HUES6 (cell line): ENCODE measurements at regions not wholly inside any gene's neighbourhood (a gene's known extent, or its start where the extent isn't known, plus 50 kb on each side); places are given as distances from the start of the nearest gene placed in this dataset.
A peak's percentile ranks its signal among the peaks of the same experiment; 100 is the strongest.

Source experiments
- H3K27ac ChIP-seq: 2 replicates; pipeline ENCODE4 v1.7.0; 2013; ENCODE audit warnings: low read depth, mild to moderate bottlenecking, low read length, inconsistent platforms
- H3K27me3 ChIP-seq: 2 replicates; pipeline ENCODE4 v1.6.1; 2013; ENCODE audit warnings: low read length; ENCODE audit not compliant: control insufficient read depth, insufficient read depth
- H3K36me3 ChIP-seq: 2 replicates; pipeline ENCODE4 v1.6.1; 2013; ENCODE audit warnings: low read length; ENCODE audit not compliant: control insufficient read depth, insufficient read depth
- H3K4me1 ChIP-seq: 2 replicates; pipeline ENCODE4 v1.6.1; 2013; ENCODE audit warnings: low read length; ENCODE audit not compliant: control insufficient read depth, insufficient read depth
- H3K4me3 ChIP-seq: 2 replicates; pipeline ENCODE4 v1.5.1; 2013; ENCODE audit warnings: low read depth, low read length
- H3K9ac ChIP-seq: one replicate; pipeline ENCODE4 v1.6.1; 2013; ENCODE audit warnings: mild to moderate bottlenecking, low read length
- H3K9me3 ChIP-seq: 2 replicates; pipeline ENCODE4 v1.6.1; 2013; ENCODE audit warnings: low read depth, low read length; ENCODE audit not compliant: control insufficient read depth, insufficient read depth

- Histone ChIP-seq H3K4me1 (no peaks in the 10 kb centered on the region), H3K4me3 (no peak overlapping the region), H3K27ac (no peak overlapping the region), H3K36me3 (no peaks in the 10 kb centered on the region), H3K27me3 (no peaks in the 10 kb centered on the region), H3K9ac (no peak overlapping the region), H3K9me3 (no peaks in the 10 kb centered on the region; the same call in 1 of the 2 replicates)
Observed at GRCh38 chr3:11089931-11090330, 64.4 kb upstream of the HRH1 start.

- Histone ChIP-seq H3K4me1 (no peaks in the 10 kb centered on the region), H3K27me3 (no peaks in the 10 kb centered on the region), H3K9ac (no peak overlapping the region), H3K27ac (no peak overlapping the region), H3K4me3 (no peak overlapping the region), H3K36me3 (no peaks in the 10 kb centered on the region), H3K9me3 (no peaks in the 10 kb centered on the region; the same call in 1 of the 2 replicates)
Observed at GRCh38 chr3:11090551-11090950, 63.7 kb upstream of the HRH1 start.

GRCh38 chr3:11091088-11091590 is 63.2 kb upstream of the HRH1 start:
- Histone ChIP-seq H3K9ac (no peak overlapping the region), H3K9me3 (no peaks in the 10 kb centered on the region; the same call in 1 of the 2 replicates), H3K4me3 (no peak overlapping the region), H3K27ac (no peak overlapping the region), H3K36me3 (no peaks in the 10 kb centered on the region), H3K4me1 (peaks cover 1% of the 10 kb centered on the region; the same call in 1 of the 2 replicates), H3K27me3 (peaks cover 2% of the 10 kb centered on the region)

GRCh38 chr3:11091791-11092190 is 62.5 kb upstream of the HRH1 start:
- Histone ChIP-seq H3K27me3 (peaks cover 6% of the 10 kb centered on the region), H3K9me3 (no peaks in the 10 kb centered on the region; the same call in 1 of the 2 replicates), H3K36me3 (no peaks in the 10 kb centered on the region), H3K27ac (no peak overlapping the region), H3K9ac (no peak overlapping the region), H3K4me3 (no peak overlapping the region), H3K4me1 (peaks cover 4% of the 10 kb centered on the region; the same call in 1 of the 2 replicates)

DNA sequence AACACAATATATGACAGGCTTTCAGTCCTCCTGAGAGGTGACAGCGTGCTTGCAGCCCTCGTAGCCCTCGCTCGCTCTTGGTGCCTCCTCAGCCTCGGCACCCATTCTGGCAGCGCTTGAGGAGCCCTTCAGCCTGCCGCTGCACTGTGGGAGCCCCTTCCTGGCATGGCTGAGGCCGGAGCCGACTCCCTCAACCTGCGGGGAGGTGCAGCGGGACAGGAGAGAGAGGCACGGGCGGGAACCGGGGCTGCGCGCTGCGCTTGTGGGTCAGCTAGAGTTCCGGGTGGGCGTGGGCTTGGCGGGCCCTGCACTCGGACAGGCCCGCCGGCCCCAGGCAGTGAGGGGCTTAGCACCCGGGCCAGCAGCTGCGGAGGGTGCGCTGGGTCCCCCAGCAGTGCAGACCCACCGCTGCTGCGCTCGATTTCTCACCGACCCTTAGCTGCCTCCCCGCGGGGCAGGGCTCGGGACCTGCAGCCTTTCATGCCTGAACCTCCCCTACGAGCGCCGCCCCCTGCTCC is 60.4 kb upstream of the HRH1 start:
- H3K4me3 ChIP-seq, result no peak overlapping the region
- H3K4me1 ChIP-seq, result peaks cover 4% of the 10 kb centered on the region; the same call in 1 of the 2 replicates
- no peak overlapping the region for H3K27ac ChIP-seq
- no peak overlapping the region for H3K9ac ChIP-seq
- no peaks in the 10 kb centered on the region; the same call in 1 of the 2 replicates for H3K9me3 ChIP-seq
- H3K27me3 ChIP-seq, result peaks cover 6% of the 10 kb centered on the region
- H3K36me3 ChIP-seq, result no peaks in the 10 kb centered on the region

DNA sequence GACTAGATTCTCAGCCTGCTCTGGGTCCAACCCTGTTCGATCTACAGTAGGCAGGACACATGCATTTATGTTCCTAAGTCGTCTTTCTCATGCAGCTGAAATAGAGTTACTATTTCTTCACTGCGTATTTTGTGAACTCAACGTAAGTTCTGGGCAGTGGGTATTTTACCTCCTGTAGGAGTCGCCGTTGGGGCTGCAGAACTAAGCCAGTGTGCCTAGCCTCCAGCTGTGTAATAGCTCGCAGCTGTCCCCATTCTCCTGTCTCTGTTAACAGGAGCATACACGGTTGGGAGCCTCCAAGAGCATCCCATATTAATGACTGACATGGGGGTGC is 58.4 kb upstream of the HRH1 start:
- H3K9me3 ChIP-seq, result no peaks in the 10 kb centered on the region; the same call in 1 of the 2 replicates
- peak overlapping the region; percentile 54 for H3K4me3 ChIP-seq
- no peak overlapping the region for H3K27ac ChIP-seq
- H3K9ac ChIP-seq, result peak overlapping the region; percentile 39
- H3K4me1 ChIP-seq, result peaks cover 4% of the 10 kb centered on the region; the same call in 1 of the 2 replicates
- peaks cover 6% of the 10 kb centered on the region for H3K27me3 ChIP-seq
- no peaks in the 10 kb centered on the region for H3K36me3 ChIP-seq

DNA sequence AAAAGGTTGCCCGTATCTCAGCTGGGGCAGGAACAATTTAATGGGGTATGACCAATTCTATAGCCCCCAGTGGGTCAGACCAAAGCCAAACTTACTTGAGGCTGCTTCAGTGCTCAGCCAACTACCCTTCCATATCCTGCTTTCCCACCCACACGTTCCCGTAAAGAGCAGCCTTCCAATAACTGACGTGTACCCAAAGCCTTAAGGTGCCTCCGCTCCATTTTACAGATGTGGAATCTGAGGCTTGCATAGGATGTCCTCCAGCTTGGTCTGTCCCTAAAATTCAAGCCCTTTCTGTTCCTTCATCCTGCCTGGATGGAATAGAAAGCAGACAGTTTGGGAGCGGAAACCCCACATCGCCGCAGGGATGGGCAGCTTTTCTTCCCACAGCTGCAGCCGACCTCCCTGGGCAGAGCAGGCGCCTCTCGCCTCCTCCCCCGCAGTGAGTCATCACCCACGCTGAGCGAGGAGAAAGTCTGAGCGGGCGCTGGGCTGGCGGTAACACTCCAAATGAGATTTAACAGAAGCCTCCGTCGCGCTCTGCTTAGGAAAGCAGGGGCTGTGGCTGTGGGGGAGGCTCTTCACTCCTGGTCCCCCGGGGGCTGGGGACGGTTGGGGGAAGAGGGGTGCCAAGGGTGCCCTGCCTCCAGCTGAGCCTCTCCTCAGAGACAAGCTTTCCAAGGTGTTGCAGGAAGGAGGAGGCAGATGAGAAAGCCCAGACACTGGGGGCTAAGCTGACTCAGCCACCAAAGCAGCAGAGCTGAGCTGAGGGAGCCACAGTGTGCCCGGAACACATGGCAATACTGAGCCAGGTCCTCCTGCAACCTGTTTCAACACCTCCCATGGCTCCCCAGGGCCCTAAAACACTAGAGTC is 57.8 kb upstream of the HRH1 start:
- Histone ChIP-seq H3K9ac (peak overlapping the region; percentile 39), H3K9me3 (no peaks in the 10 kb centered on the region; the same call in 1 of the 2 replicates), H3K36me3 (no peaks in the 10 kb centered on the region), H3K27me3 (peaks cover 6% of the 10 kb centered on the region), H3K4me3 (peak overlapping the region; percentile 54), H3K4me1 (peaks cover 4% of the 10 kb centered on the region; the same call in 1 of the 2 replicates), H3K27ac (no peak overlapping the region)

- H3K9ac ChIP-seq, result no peak overlapping the region
- H3K4me1 ChIP-seq, result peaks cover 4% of the 10 kb centered on the region; the same call in 1 of the 2 replicates
- no peak overlapping the region for H3K27ac ChIP-seq
- no peaks in the 10 kb centered on the region for H3K9me3 ChIP-seq
- no peaks in the 10 kb centered on the region for H3K36me3 ChIP-seq
- H3K27me3 ChIP-seq, result peaks cover 6% of the 10 kb centered on the region
- H3K4me3 ChIP-seq, result no peak overlapping the region
Observed at GRCh38 chr3:11099306-11099705, 55.0 kb upstream of the HRH1 start.
